ENCODE measurements at regions not wholly inside any gene's neighbourhood (a gene's known extent, or its start where the extent isn't known, plus 50 kb on each side); places are given as distances from the start of the nearest gene placed in this dataset.
"Not testable (repeated sequence)": the region's sequence is repeated elsewhere in the genome, so short reads cannot be mapped to it uniquely, and the experiment has no call there.

DNA sequence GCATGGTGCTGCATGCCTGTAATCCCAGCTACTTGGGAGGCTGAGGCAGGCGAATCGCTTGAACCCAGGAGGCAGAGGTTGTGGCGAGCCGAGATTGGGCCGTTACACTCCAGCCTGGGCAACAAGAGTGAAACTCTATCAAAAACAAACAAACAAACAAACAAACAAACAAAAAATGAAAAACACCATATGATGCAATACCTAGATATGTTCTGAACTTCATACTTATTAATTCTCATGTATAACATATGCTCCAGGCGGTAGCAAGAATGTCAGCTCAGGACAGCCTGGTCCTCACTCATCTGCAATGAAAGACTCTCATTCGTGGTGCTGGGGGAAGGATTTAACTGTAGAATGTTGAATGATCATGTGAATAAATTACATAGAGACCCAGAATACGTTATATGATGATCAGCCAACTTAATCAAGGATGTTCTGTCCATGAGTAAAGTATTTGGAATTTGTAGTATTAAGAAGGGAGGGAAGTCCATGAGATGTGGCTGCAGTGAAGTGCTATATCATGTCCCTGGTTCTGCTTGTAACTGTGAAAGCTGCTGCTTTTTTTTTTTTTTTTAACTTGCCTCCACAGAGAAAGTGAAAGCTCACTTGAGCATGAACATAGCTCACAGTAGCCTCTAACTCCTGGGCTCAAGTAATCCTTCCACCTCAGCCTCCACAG is 206.8 kb downstream of the UQCRFS1 start:
- DNase-seq: no peak

DNA sequence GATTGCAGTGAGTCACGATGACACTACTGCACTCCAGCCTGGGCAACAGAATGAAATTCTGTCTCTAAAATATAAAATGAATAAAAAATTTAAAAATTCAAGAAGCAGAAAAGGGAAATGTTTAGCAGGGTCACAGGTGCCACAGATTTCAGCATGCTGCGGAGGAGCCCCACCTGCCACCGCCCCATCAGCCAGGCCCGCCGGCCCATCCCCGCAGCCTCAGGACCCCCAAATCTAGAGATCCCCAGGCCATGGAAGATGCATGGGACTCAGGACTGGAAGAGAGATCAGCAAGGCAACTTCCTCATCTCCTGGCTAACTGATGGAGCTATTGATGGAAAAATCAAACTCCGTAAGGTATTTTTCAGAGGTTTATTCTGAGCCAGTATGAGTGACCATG is 208.2 kb downstream of the UQCRFS1 start:
- DNase-seq: no peak

DNA sequence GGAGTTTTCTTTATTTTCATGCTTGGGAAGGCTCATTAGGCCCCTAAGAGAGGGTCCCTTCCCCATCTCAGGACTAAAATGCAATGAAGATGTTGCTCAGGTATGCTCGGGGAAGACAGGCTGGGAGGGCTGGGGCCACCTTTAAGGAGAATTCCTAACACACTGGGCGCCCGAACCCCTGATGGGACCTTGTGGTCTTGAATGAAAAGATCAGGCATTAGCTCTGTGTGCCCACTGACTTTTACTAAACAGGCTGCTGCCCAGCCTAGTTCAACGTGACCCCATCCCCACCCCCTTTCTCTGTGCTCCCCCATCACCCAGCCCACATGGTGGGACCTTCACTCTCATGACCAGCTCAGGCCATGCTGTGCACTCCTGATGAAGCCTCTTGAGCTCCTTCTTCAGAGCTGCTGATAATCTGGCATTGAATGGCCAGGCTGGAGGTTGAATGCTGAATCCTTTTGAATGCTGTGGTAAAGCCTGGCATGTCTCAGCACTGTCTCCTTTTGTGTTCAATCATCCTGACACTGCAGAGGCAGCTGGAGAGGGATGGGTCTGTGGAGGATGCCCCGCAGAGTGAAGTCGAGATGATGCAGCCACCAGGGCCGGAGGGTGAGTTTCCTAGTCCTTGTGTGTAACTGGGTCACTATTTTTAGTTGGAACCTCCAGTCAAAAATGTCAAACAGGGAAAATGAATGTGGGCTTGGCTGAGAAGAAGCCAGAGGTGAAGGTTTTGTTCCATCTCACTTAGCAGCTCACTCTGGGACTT is 209.1 kb downstream of the UQCRFS1 start:
- DNase-seq: no peak

DNA sequence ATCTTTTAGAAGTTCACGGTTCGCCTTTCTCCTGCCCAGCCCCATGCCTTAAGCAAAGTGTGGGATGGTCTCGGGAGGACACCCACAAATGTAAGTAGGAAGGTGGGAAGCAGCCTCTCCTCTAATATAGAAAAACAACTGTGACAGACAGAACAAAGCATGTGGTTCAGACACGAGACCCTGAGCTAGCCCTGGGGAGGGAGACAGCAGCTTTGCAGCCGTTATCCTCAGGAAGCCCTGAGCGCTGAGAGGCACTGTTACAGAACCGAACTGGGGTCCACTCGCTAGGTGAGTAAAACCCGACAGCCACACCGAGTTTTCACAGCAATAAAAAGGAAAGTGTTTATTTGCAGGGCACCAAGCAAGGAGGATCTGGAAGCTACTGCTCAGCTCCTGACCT is 210.6 kb downstream of the UQCRFS1 start:
- DNase-seq: no peak

DNA sequence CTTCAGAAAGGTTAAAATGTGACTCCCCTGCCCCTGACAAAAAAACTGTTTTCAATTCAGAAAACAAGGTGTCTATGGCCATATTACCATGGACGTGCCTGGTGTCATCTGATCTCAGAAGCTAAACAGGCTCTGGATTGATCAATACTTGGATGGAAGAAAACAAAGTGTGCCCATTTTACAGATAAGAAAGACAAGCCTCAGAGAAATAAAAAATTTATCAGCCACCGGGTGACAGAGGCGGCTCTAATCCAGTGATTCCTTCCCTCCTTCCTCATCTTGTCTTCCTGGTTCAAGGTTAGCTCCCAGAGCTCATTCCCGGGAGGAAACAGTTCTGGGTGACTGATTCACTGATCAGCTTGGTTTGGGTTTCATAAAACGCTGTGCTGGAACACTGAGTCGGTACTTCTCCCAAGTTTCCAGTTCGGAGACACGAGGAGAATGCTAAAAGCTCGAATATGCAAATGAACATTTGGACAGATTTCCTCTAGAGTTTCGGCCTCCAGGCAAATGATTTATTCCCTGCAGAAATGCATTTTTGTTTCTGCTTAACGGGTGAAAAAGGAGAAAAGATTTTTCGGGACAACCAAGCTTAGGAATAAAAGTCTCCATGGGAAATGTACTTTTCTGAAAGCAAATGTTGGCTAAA is 211.2 kb downstream of the UQCRFS1 start:
- DNase-seq: no peak

DNA sequence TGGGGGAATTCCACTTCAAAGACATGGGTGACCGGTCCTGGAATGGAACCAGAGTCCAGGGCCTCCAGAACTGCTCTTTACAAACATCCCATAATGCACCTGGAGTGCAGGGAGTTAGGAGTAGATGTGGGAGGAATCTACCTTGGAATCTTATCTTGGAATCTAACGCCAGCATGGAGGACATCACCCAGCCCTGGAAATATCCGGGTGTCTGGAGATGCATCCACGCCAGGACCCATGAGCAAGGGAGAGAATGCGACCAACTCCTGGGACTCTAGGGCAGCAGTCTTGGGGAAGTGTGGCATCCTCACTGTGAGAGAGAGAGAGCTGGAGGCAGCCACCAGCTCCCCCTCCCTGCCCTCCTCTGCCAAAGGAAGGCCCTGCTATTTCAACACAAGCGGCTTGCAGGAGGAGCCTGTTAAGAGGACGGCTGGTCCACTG is 211.8 kb downstream of the UQCRFS1 start:
- no peak for DNase-seq

DNA sequence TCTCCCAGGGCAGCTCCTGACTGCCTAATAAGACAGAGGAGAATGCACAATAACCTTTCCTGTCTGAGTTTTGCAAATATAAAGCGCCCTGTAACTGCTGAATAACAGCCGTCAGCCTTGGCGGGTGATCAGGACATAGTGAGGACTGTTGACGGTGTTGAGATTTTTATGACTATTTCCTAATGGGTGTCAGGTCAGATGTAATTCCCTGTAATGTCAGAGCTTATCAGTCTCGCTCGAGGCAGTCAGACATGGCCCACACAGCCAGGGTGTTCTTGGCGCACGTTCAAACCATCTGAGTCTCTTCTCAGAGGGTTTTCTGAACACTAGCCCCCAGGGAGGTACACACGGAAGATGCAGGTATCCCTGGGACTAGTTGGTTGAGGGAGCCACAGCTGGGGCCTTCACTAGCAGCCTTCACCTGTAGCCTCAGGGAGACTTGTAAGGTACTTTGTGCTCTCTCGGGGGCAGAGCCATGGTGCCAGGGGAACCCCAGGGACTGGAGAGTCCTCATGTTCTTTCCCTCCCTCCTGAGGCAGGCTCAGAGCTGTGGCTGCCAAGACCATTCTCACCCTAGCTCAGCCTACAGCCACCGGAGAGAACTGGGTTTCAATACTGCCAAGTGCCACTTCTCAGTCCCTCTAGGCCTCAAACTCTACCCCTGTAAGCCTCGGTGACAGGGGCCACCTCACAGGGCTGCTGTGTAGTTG is 213.1 kb downstream of the UQCRFS1 start:
- no peak for DNase-seq

DNA sequence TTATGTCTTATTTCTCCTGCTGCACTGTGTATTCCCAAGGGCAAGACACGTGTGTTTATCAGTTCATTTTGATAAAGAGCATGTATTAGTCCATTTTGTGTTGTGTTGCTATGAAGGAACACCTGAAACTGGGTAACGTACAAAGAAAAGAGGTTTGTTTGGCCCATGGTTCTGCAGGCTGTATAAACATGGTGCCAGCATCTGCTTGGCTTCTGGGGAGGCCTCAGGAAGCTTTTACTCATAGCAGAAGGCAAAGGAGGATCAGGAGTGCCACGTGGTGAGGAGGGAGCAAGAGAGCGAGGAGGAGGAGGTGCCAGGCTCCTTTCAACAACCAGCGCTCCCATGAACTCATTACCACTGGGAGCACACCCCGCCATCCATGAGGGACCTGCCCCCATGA is 214.0 kb downstream of the UQCRFS1 start:
- DNase-seq: no peak

DNA sequence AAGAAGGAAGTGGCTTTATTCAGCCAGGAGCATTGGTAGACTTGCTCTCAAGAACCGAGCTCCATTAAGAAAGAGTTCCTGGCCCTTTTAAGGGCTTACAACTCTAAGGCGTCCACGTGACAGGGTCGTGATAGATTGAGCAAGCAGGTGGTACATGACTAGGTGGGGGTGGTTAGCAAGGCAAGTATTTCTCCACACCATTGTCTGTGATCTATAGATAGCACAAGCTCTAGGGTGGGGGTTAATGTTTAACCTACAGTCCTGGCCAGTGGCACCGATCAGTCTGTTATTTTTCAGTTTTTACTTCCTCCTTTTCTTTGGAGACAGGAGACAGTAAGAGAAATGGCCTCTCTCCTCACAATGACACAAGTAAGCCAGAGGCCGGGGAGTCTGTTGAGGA is 215.1 kb downstream of the UQCRFS1 start:
- not testable (repeated sequence) for DNase-seq

DNA sequence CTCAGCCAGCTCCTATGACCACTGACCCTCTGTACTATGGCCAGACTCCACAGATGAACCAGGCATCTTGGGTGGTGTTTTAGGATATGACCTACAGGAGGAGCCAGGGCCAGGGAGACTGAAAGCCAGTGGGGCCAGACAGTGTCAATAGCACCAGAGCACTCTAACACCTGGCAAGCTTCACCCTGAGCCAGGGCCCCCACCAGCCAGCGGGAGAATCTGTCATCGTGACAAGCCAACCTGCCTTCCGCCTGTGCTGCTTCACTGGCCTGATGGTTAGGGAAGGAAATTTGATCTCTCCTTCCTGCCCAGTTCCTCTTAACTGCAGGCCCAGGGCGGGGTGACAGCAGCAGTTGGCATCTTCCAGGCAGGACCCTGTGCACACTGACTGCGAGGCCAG is 222.4 kb downstream of the UQCRFS1 start:
- DNase-seq: no peak

DNA sequence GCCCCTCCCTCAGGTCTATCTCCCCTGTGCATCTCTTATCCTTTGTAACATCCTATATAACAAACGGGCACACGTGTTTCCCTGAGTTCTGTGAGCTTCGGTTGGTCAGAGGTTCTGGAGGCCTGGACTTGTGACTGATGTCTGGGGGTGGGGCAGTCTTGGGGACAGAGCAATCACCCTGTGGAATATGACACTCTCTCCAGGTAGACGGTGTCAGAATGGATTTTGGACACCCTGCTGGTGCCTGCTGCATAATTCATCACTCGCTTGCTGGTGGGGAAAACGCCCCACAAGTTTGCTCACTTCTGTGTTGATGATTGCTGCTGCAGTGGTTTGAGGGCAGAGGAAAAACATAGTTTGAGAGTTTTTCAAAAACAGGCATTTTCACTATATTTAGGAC is 223.2 kb downstream of the UQCRFS1 start:
- no peak for DNase-seq

DNA sequence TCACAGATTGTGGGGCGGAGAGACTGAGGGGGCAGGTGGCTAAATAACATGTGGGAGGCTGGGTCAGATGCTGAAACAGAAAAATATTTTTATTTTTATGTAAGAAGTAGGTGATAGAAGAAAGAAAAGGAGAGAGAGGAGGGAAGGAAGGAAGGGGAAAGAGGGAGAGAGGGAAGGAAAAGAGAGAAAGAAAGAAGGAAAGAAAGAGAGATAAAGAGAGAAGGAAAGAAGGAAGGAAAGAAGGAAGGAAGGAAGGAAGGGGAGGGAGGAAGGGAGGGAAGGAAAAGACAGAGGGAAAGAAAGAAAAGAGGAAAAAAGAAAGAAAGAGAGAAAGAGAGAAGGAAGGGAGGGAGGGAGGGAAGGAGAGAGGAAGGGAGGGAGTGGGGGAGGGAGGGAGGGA is 224.9 kb downstream of the UQCRFS1 start:
- DNase-seq: no peak

DNA sequence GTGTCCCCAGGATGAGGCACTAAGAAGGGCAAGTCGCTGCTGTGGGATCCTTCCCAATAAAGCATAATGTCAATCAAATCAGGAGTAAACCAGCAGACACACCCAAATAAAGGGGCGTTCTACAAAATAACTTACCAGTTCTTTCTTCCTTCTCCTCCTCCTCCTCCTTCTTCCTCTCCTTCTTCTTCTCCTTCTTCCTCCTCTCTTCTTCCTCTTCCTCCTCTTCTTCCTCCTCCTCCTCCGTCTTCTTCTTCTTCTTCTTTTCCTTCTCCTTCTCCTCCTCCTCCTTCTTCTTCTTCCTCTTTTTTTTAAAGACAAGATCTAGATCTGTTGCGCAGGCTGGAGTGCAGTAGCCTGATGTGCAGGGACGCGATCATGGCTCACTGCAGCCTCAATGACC is 225.8 kb downstream of the UQCRFS1 start:
- no peak for DNase-seq

DNA sequence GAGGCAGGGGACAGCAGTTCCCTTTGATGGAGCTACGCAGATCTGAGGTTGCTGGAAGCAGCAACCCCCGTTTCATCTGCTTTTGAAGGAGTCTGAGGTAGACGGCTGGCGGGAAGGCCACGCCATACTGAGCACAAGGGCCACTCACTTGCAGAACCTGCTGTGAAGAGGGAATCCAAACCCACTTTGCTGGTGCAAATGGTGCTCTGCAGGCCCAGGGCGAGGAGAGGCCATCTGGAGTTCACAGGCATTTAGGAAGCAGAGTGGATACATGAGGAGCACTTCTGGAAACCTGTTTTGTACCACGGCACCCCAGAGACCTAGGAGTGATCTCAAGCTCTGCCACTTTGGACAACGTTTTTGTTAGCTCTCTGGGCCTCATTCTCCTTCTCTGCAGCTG is 227.8 kb downstream of the UQCRFS1 start:
- DNase-seq: no peak

DNA sequence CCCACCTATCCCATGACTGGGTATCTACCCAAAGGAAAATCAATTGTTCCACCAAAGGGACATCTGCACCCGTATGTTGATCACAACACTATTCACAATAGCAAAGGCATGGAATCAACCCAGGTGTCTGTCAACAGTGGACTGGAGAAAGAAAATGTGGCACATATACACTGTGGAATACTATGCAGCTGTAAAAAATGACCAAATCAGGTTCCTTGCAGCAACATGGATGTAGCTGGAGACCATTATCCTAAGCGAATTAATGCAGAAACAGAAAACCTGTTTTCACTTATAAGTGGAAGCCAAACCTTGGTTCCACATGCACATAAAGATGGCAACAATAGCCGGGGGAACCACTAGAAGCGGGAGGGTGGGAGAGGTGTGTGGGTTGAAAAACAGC is 228.6 kb downstream of the UQCRFS1 start:
- no peak for DNase-seq

DNA sequence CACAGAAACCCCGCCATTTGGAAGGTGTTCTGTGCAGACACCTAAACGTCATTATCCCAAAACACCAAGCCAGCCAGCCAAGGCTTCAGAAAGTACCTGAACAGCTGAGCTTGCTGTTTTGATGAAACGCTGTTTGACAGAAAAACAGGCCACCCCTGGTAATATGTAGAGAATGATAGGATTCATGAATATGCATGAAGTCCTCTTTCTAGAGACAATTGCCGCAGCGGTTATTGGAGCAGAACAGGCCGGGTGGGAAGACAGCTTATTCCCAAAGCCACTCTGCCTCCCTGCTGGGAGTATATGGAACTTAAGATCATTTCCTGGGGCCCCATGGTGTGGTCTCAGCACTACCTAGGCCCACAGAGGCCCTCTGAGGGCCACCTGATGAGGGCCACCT is 229.5 kb downstream of the UQCRFS1 start:
- no peak for DNase-seq

DNA sequence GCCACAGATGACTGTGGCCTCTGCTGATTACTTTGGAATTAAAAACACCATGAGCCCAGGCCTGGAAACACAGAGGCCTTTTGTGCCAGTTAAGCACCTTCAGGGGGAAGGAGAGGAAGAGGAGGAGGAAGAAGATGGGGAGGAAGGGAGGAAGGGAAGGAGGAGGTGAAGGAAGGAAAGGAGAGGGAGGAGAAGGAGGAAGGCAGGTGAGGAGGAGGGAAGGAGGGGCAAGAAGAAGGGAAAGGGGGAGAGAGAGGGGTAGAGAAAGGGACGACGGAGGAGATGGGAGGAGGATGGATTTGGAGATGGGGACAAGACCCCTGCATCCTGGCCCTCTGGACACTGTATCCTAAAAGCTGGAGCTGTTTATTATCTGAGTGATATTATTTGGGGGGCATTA is 231.0 kb downstream of the UQCRFS1 start:
- no peak for DNase-seq

DNA sequence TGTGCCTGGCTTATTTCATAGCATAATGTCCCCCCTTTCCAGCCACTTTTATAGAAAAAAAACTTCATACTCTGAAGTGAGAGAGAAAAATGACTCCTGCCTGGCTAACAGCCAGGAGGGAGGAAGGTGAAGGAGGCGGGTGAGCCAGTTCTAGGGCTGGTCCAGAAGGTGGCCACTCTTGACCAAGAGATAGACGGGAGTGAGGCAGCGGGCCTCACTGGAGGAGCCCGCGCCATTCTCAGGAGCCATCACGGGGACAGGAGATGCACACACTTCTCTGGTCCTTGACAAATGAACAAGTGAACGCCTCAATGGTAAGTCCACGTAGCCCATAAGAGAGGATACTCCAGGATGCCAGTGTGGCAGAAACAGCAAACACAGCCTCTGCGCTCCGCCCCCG is 231.4 kb downstream of the UQCRFS1 start:
- DNase-seq: no peak

DNA sequence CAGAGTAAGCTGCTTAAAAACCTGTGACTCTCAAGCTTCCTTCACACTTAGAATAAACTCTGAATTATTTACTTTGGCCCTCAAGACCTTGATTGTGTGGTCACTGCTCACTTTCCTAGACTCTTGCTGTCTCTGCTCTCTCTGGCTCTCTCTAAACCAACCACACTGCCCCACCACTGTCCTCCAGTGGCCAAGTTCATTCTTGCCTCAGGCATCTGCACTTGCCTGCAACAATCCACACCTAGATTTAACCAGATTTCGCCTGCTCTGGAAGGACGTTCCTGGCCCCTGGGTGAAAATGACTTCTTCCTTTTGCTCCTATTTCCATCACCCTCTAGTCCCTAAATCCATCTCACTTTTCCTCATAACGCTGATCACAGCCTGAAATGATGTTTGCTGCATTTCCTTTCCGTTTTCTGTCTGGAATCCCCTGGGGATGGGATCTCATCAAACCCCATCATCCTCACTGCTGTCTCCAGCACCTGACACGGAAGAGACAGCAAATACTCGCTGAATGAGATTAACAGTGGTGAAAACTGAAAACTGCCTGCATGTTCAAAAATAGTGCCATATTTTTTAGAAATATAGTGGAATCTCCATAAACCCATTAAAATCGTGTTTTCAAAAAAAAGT is 232.6 kb downstream of the UQCRFS1 start:
- DNase-seq: no peak

DNA sequence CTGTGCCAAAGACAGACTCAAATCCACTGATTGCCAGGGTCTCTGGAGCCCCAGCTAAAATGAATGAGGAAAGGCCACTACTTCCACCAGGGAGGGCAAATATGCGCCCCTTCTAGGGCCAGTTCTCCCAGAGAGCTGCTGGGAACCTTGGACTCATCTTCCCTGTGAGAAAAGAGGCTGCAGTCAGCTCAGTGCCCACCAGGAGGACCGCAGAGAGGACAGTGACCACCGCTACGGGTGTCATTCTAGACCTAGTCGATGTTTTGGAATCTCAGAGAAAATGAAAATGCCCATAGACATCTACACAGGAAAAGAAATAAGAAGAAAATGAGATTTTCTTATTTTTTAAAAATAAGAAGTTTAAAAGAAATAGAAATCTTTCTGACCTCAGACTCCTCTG is 235.1 kb downstream of the UQCRFS1 start:
- no peak for DNase-seq

DNA sequence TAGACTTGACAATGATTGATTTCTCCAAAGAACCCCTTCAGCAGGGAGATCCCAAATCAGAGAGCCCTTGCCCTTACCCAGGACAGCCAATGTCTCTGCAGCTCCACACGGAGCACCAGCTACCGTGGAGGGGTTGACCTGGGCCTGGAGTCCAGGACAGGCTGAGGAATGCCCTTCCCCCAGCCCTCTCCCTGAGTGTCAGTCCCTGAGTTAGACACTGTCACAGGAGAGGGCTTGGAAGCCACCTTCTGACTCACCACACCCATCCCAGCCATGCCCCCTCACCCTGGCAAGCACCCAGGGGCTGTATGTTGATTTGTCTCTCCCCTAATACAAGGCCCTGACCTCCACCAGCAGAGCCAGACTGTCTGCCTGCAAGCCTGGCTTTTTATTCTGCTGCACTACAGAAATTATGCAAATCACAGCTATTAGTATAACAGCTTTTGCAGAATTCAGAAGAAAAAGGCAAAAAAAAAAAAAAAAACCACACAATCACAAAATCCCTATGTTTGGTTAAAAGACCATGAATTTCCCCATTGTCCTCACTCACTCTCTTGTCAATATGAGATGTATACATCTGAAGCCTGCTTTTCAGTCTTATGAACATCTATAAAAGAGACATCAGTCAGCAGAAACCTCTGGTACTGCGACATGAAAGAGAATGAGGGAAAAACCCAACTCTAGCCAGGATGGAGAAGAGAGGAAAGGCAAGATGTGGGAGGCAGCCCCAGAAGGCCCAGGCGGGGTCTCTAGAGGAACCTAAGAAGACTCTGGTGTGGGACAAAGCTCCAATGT is 240.7 kb downstream of the UQCRFS1 start:
- DNase-seq: no peak

DNA sequence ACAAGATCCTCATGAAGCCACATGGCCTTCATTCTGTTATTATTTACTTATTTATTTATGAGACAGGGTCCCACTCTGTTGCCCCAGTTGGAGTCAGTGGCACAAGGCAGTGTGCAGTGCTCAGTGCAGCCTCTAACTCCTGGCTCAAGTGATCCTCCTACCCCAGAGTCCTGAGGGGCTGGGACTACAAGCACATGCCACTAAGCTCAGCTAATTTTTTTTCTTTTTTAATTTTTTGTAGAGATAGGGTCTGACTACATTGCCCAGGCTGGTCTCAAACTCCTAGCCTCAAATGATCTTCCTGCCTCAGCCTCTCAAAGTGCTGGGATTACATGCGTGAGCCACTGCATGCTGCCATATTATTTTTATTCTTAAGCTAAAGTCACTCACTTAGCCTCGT is 241.4 kb downstream of the UQCRFS1 start:
- no peak for DNase-seq
